GM19468 (cell line): ENCODE measurements at regions not wholly inside any gene's neighbourhood (a gene's known extent, or its start where the extent isn't known, plus 50 kb on each side); places are given as distances from the start of the nearest gene placed in this dataset.

Experiments
- ATAC-seq: cut with Tn5 transposase; IDR thresholded peaks from one replicate; pipeline ENCODE4 v1.9.1; 2021; ENCODE audit warnings: mild to moderate bottlenecking, moderate library complexity, moderate number of reproducible peaks; ENCODE audit not compliant: unreplicated experiment; ENCODE audit errors: extremely low read depth

- ATAC-seq: no peak
Measured at GRCh38 chr14:30290001-30290400, 269.0 kb upstream of the G2E3 start.

DNA sequence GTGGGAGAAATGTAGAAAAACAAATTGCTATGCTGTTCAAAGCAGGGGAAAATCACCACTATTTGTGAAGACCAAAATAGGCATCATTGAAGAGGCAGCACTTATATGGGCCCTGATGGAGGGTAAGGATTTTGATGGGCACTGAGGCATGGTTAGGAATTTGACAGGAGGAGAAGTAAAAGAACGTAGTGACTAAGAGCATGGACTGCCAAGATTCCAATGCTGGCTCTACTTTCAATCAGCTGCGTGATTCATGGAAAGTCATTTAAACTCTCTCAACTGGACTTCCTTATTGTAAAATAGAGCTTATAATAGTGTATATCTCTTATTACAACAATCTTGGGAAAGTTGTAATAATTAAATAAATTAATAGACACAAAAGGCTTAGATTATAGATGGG is 267.7 kb upstream of the G2E3 start:
- no peak for ATAC-seq

- ATAC-seq: no peak
Measured at GRCh38 chr14:30292541-30292940, 266.4 kb upstream of the G2E3 start.

DNA sequence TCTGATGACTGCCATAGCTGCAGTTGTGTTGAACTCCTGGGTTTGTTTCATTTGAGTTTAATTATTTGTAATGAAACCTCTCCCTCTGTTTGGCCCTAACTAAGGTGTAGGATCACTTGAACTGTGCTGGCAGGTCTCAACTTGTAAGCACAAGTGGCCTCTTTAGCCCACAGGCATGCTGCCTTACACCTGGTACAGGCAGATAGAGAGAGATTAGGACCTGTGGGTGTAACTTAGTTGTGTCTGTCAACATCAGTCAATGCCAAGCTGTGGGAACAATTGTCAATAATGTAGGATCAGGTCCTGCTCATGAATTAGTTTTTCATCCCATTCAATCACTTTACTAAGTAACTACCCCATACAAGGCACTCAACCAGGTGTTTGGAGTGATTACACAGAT is 263.0 kb upstream of the G2E3 start:
- no peak for ATAC-seq

GRCh38 chr14:30296931-30297405 is 262.0 kb upstream of the G2E3 start:
- no peak for ATAC-seq

GRCh38 chr14:30297876-30298795 is 260.8 kb upstream of the G2E3 start:
- no peak for ATAC-seq

DNA sequence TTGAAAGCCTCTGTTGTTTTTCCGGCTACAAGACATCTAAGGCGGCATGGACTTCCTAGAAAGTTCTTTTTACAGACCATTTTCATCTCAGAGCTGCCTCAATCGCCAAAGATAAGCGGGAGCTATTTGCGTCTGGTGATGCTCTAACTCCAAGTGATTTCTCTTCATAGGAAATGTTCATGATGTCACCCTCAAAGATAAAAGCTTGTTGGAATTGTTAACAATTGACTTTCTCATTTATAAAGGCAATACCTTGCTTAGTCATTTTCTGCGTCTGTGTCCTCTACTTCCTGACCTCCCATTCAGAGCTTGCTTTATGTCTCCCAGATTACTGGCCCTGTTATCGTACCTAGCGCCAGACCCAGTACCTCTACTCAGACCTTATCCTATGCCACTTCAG is 259.0 kb upstream of the G2E3 start:
- ATAC-seq: no peak

GRCh38 chr14:30303350-30303749 is 255.6 kb upstream of the G2E3 start:
- ATAC-seq: no peak

DNA sequence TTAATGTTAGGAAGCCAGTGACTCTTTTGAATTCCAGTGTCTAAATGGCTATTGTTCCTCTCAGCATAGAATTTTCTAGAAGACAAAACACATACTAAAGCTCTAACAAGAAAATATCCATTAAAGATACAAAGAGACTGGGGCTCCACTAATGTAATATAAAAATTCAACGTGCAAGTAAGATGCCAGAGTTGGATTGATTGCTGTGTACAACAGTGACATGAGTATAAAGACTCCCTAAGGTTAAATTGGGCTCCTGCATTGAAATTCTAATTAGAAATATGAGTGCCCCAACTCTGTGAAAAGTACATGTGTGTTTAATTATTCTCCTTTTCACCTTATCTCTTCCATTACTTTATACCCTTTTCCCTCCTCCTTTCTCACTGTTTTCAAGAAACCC is 253.6 kb upstream of the G2E3 start:
- ATAC-seq: no peak

GRCh38 chr14:30309405-30309804 is 249.6 kb upstream of the G2E3 start:
- ATAC-seq: no peak

DNA sequence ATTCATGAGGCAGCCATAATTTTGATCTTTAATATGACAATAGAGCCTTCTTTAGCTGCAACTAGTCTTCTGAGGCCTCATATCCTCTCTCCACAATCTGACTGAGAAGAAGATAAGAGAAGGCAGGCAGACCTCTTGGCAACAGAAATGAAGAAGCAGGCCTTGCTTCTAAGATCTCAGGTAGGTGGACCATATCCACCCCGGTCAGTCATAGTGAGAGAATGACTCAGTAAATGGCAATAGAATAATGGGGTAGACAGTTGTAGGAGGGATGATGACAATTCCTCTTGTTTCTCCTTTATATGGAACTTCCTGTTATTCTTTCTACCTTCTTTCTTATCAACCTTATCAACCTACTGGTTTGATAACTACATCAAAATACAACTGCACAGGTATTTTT is 246.7 kb upstream of the G2E3 start:
- no peak for ATAC-seq

GRCh38 chr14:30317729-30318128 is 241.2 kb upstream of the G2E3 start:
- no peak for ATAC-seq

GRCh38 chr14:30322819-30323218 is 236.1 kb upstream of the G2E3 start:
- ATAC-seq: no peak

DNA sequence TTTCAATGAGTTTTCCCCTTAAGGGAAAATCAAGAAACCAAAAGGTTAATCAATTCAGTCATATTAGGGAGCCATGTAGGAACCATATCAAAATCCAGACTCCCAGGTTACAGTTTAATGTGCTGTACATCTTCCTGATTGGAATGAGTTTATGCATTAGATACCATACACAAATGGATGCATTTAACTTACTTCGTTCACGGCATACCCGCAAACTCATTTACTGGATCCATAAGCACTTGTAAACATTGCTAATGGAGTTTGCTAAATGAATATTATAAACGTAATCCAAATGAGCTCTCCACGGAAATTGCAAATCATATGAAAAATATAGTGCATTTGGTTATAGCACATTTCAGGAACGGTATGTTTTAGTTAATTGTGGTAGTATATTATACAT is 228.9 kb upstream of the G2E3 start:
- no peak for ATAC-seq

DNA sequence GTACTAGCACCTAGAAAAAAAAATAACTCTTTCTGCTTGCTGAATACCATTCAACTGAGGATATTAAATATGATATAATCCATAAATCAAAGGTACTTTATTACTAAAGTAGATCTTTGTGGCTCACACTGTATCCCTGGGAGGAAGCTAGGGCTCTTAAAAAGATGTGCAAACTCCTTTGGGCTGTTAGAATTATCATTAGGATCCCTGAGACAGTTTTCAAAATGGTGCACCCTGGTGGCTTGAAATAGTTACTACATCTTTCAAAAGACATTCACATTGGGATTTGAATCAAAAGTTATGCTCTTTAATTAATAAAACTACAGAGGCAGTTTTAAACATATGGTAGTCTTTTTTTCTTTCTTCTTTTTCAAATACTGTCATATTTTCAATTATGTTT is 228.5 kb upstream of the G2E3 start:
- no peak for ATAC-seq

GRCh38 chr14:30331030-30331429 is 227.9 kb upstream of the G2E3 start:
- ATAC-seq: no peak

- no peak for ATAC-seq
Measured at GRCh38 chr14:30332374-30332773, 226.6 kb upstream of the G2E3 start.

DNA sequence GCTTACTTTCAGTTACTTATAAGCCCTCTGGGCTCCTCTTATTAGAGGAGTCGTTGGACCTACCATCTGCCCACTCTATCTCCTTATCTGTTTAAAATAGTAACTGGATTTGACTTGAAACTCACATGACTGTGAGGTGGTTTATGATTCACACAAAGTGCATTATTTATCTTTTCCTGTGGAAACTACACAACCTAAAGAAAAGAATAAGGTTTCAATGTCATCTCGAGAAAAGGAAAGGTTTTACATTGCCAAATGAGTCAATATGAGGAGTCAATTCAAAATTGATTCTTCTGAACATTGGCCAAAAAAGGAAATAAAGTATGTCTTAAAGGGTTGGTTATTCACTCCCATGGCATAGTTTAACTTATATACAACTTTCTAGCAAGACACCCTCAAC is 225.0 kb upstream of the G2E3 start:
- no peak for ATAC-seq

- no peak for ATAC-seq
Measured at GRCh38 chr14:30337456-30337855, 221.5 kb upstream of the G2E3 start.

DNA sequence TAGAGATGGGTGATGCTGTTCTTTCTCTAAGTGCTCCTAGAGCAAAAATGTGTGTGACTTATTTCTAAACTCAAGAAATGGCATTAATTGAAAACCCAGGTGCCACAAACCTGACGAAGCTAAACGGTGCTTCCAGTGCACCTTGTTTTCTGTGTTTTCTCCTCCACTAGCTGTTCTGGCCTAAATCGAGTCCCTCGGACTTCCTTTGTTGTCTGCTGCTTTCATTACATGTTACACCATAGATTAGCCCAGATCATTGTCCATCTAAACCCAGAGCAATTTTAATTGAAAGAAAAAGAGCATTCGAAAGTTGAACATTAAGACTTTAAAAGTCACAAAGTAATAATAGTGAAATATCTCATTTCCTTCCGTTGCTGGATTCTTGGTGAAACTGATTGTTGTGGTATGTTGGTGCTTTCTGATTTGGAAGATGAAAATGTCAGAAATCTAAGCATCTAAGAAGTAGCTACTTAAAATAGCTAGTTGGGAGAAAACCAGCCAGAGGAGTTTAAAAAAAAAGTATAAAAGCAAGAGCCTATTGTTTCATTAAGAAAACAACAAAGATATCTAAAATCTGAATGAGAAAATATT is 219.6 kb upstream of the G2E3 start:
- no peak for ATAC-seq

DNA sequence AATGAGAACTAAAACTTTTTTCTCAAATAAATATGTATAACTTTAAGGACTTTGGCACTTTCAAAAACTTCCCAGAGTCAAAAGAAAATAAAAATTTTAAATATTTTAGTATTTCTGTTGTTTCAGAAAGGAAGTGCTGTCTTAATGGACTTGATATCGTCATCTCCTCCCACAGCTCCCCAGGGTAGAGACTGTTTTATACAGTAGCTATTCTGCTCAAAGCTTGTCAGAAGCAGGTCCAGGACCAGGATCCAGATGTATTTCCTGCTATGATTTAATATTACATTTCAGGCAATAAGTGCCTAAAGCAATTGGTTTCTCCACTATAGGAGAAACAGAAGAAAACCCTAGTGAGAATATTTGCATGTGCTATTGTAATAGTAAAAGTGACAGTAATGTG is 218.5 kb upstream of the G2E3 start:
- ATAC-seq: no peak

DNA sequence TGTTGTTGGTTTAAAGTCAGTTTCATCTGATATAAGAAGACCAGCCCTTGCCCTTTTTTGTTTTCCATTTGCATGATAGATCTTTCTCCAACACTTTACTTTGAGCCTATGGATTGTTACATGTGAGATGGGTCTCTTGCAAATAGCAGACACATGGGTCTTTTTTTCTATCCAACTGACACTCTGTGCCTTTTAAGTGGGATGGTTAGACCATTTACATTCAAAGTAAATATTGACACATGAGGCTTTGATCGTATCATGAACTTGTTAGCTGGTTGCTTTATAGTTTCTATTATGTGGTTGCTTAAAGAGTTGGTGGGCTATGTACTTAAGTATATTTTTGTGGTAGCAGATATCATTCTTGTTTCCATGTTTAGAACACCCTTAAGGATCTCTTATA is 213.4 kb upstream of the G2E3 start:
- no peak for ATAC-seq
